CD4-positive, CD25-positive, alpha-beta regulatory T cell (primary cell): ENCODE measurements at regions not wholly inside any gene's neighbourhood (a gene's known extent, or its start where the extent isn't known, plus 50 kb on each side); places are given as distances from the start of the nearest gene placed in this dataset.

Experiments
- ATAC-seq, 2 donors: fragments of 150-1000 bp; cut with Tn5 transposase; one replicate each; pipeline ENCODE4 v1.10.0; 2021; ENCODE audit warnings: low read depth in 2 of 2, moderate number of reproducible peaks in 2 of 2, moderate library complexity in 1 of 2
- DNase-seq, 3 donors: peaks; one replicate each; pipeline versions ENCODE4 v3.0.0 to v3.0.0-alpha.2; 2012 to 2022; ENCODE audit warnings: mixed read lengths in 1 of 3
- H3K27ac ChIP-seq: one replicate; pipeline ENCODE4 v1.7.0; 2013; ENCODE audit warnings: mild to moderate bottlenecking, low read length; ENCODE audit not compliant: insufficient read depth, poor library complexity, severe bottlenecking
- H3K27me3 ChIP-seq: one replicate; pipeline ENCODE4 v1.7.0; 2013; ENCODE audit warnings: low read length; ENCODE audit not compliant: control insufficient read depth, insufficient read depth
- H3K36me3 ChIP-seq: one replicate; pipeline ENCODE4 v1.7.0; 2013; ENCODE audit warnings: mild to moderate bottlenecking, low read length, moderate library complexity; ENCODE audit not compliant: control insufficient read depth, insufficient read depth
- H3K4me1 ChIP-seq: 2 replicates; pipeline ENCODE4 v1.7.0; 2013; ENCODE audit warnings: mild to moderate bottlenecking, low read length; ENCODE audit not compliant: insufficient read depth, control insufficient read depth, poor library complexity, severe bottlenecking
- H3K4me3 ChIP-seq: one replicate; pipeline ENCODE4 v1.7.0; 2013; ENCODE audit warnings: low read depth, mild to moderate bottlenecking, low read length, moderate library complexity
- H3K9me3 ChIP-seq, 2 experiments: 1 replicate in 1 of 2; 2 replicates in 1 of 2; pipeline ENCODE4 v1.7.0; 2013; ENCODE audit warnings: low read length in 2 of 2, mild to moderate bottlenecking in 1 of 2, moderate library complexity in 1 of 2; ENCODE audit not compliant: control insufficient read depth in 2 of 2
- H3K27ac Mint-ChIP-seq, 3 donors: one replicate each; pipeline ENCODE4 v1.8.0; 2020 to 2022; ENCODE audit warnings: mild to moderate bottlenecking in 3 of 3, mixed read lengths in 3 of 3, moderate library complexity in 2 of 3
- H3K27me3 Mint-ChIP-seq: one replicate; pipeline ENCODE4 v1.8.0; 2022; ENCODE audit warnings: mild to moderate bottlenecking, mixed read lengths
- H3K36me3 Mint-ChIP-seq: one replicate; pipeline ENCODE4 v1.8.0; 2020; ENCODE audit warnings: mixed read lengths
- H3K4me1 Mint-ChIP-seq, 4 donors: one replicate each; pipeline ENCODE4 v1.8.0; 2020 to 2022; ENCODE audit warnings: mixed read lengths in 4 of 4, mild to moderate bottlenecking in 1 of 4
- H3K4me3 Mint-ChIP-seq, 4 donors: one replicate each; pipeline ENCODE4 v1.8.0; 2020 to 2022; ENCODE audit warnings: mild to moderate bottlenecking in 4 of 4, mixed read lengths in 4 of 4, moderate library complexity in 3 of 4
- H3K9me3 Mint-ChIP-seq, 7 donors: one replicate each; pipeline ENCODE4 v1.8.0; 2020 to 2022; ENCODE audit warnings: mixed read lengths in 7 of 7, mild to moderate bottlenecking in 3 of 7, moderate library complexity in 2 of 7

GRCh38 chr6:78559056-78559455 lies 308.3 kb upstream of the IRAK1BP1 start:
- no peaks in the 10 kb centered on the region for H3K27me3 Mint-ChIP-seq
- H3K27ac Mint-ChIP-seq = no peak overlapping the region

GRCh38 chr6:78561015-78561414 lies 306.3 kb upstream of the IRAK1BP1 start:
- H3K9me3 ChIP-seq = peaks cover 0 to under 1% of the 10 kb centered on the region in 2 experiments
- Mint-ChIP-seq H3K27ac (no peak overlapping the region), H3K4me3 (no peak overlapping the region), H3K27me3 (no peaks in the 10 kb centered on the region), H3K36me3 (no peaks in the 10 kb centered on the region), H3K9me3 (peaks cover 2 to 18% (median 8%) of the 10 kb centered on the region in 7 donors), H3K4me1 (no peaks in the 10 kb centered on the region)
- no peaks in the 10 kb centered on the region for H3K27me3 ChIP-seq
- DNase-seq (no peak), ATAC-seq (no peak)
- no peak overlapping the region for H3K4me3 ChIP-seq
- no peak overlapping the region for H3K27ac ChIP-seq
- H3K36me3 ChIP-seq = no peaks in the 10 kb centered on the region
- H3K4me1 ChIP-seq = no peaks in the 10 kb centered on the region

More at GRCh38 chr6:78559056-78559455, 308.3 kb upstream of the IRAK1BP1 start:
- Histone ChIP-seq H3K27me3 (no peaks in the 10 kb centered on the region), H3K9me3 (peaks cover 0 to 5% of the 10 kb centered on the region in 2 experiments), H3K27ac (no peak overlapping the region), H3K36me3 (no peaks in the 10 kb centered on the region), H3K4me3 (no peak overlapping the region), H3K4me1 (no peaks in the 10 kb centered on the region)
- no peaks in the 10 kb centered on the region for H3K36me3 Mint-ChIP-seq
- no peak for DNase-seq
- no peaks in the 10 kb centered on the region for H3K4me1 Mint-ChIP-seq
- peaks cover 3 to 22% (median 13%) of the 10 kb centered on the region in 7 donors for H3K9me3 Mint-ChIP-seq
- ATAC-seq = no peak
- no peak overlapping the region for H3K4me3 Mint-ChIP-seq

GRCh38 chr6:78565997-78566396 lies 301.4 kb upstream of the IRAK1BP1 start:
- Mint-ChIP-seq H3K36me3 (no peaks in the 10 kb centered on the region), H3K4me3 (no peak overlapping the region), H3K27me3 (no peaks in the 10 kb centered on the region), H3K9me3 (peaks cover 1 to 24% (median 10%) of the 10 kb centered on the region in 7 donors), H3K4me1 (no peaks in the 10 kb centered on the region), H3K27ac (no peak overlapping the region)
- H3K27me3 ChIP-seq = no peaks in the 10 kb centered on the region
- no peak overlapping the region for H3K27ac ChIP-seq
- no peaks in the 10 kb centered on the region for H3K4me1 ChIP-seq
- H3K9me3 ChIP-seq = no peaks in the 10 kb centered on the region
- DNase-seq (no peak), ATAC-seq (no peak)
- no peak overlapping the region for H3K4me3 ChIP-seq
- no peaks in the 10 kb centered on the region for H3K36me3 ChIP-seq

GRCh38 chr6:78570044-78570443 lies 297.3 kb upstream of the IRAK1BP1 start:
- no peaks in the 10 kb centered on the region for H3K4me1 ChIP-seq
- no peaks in the 10 kb centered on the region for H3K27me3 ChIP-seq
- Mint-ChIP-seq H3K9me3 (peaks cover 0 to 26% (median 7%) of the 10 kb centered on the region in 7 donors), H3K36me3 (no peaks in the 10 kb centered on the region), H3K4me3 (no peak overlapping the region), H3K27me3 (no peaks in the 10 kb centered on the region), H3K27ac (no peak overlapping the region), H3K4me1 (no peaks in the 10 kb centered on the region)
- DNase-seq = no peak
- H3K4me3 ChIP-seq = no peak overlapping the region
- no peaks in the 10 kb centered on the region for H3K36me3 ChIP-seq
- ATAC-seq = no peak
- no peaks in the 10 kb centered on the region for H3K9me3 ChIP-seq
- no peak overlapping the region for H3K27ac ChIP-seq

GRCh38 chr6:78577585-78577984 lies 289.8 kb upstream of the IRAK1BP1 start:
- no peak for DNase-seq
- no peaks in the 10 kb centered on the region for H3K4me1 Mint-ChIP-seq
- H3K36me3 Mint-ChIP-seq = no peaks in the 10 kb centered on the region
- H3K27me3 Mint-ChIP-seq = no peaks in the 10 kb centered on the region
- Histone ChIP-seq H3K27me3 (no peaks in the 10 kb centered on the region), H3K9me3 (no peaks in the 10 kb centered on the region), H3K4me3 (no peak overlapping the region), H3K4me1 (no peaks in the 10 kb centered on the region), H3K27ac (no peak overlapping the region), H3K36me3 (no peaks in the 10 kb centered on the region)
- H3K9me3 Mint-ChIP-seq = peaks cover 0 to 5% (median 0%) of the 10 kb centered on the region in 7 donors
- H3K4me3 Mint-ChIP-seq = no peak overlapping the region
- ATAC-seq = no peak
- H3K27ac Mint-ChIP-seq = no peak overlapping the region

GRCh38 chr6:78578430-78578829 lies 288.9 kb upstream of the IRAK1BP1 start:
- Mint-ChIP-seq H3K36me3 (no peaks in the 10 kb centered on the region), H3K9me3 (peaks cover 0 to 2% (median 0%) of the 10 kb centered on the region in 7 donors), H3K27me3 (no peaks in the 10 kb centered on the region), H3K27ac (no peak overlapping the region), H3K4me1 (no peaks in the 10 kb centered on the region), H3K4me3 (no peak overlapping the region)
- no peak for ATAC-seq
- Histone ChIP-seq H3K27ac (no peak overlapping the region), H3K27me3 (no peaks in the 10 kb centered on the region), H3K36me3 (no peaks in the 10 kb centered on the region), H3K9me3 (no peaks in the 10 kb centered on the region), H3K4me3 (no peak overlapping the region), H3K4me1 (no peaks in the 10 kb centered on the region)
- no peak for DNase-seq

GRCh38 chr6:78580923-78581322 lies 286.4 kb upstream of the IRAK1BP1 start:
- DNase-seq (no peak), ATAC-seq (no peak)
- H3K27me3 Mint-ChIP-seq = no peaks in the 10 kb centered on the region
- Histone ChIP-seq H3K4me1 (no peaks in the 10 kb centered on the region), H3K27ac (no peak overlapping the region), H3K9me3 (no peaks in the 10 kb centered on the region), H3K27me3 (no peaks in the 10 kb centered on the region), H3K4me3 (no peak overlapping the region), H3K36me3 (no peaks in the 10 kb centered on the region)
- H3K36me3 Mint-ChIP-seq = no peaks in the 10 kb centered on the region
- no peaks in the 10 kb centered on the region for H3K4me1 Mint-ChIP-seq
- no peak overlapping the region for H3K4me3 Mint-ChIP-seq
- peaks cover 0 to 2% (median 0%) of the 10 kb centered on the region in 7 donors for H3K9me3 Mint-ChIP-seq
- H3K27ac Mint-ChIP-seq = no peak overlapping the region

- no peak overlapping the region for H3K27ac ChIP-seq
- Mint-ChIP-seq H3K4me3 (no peak overlapping the region), H3K27me3 (no peaks in the 10 kb centered on the region), H3K36me3 (no peaks in the 10 kb centered on the region), H3K9me3 (peaks cover 0 to 3% (median 0%) of the 10 kb centered on the region in 7 donors), H3K4me1 (no peaks in the 10 kb centered on the region), H3K27ac (no peak overlapping the region)
- no peaks in the 10 kb centered on the region for H3K4me1 ChIP-seq
- H3K27me3 ChIP-seq = no peaks in the 10 kb centered on the region
- H3K4me3 ChIP-seq = no peak overlapping the region
- no peaks in the 10 kb centered on the region for H3K9me3 ChIP-seq
- DNase-seq = no peak
- ATAC-seq = no peak
- H3K36me3 ChIP-seq = no peaks in the 10 kb centered on the region
Measured at GRCh38 chr6:78583079-78583478, 284.3 kb upstream of the IRAK1BP1 start.
